HG03095 (cell line): ENCODE measurements at regions not wholly inside any gene's neighbourhood (a gene's known extent, or its start where the extent isn't known, plus 50 kb on each side); places are given as distances from the start of the nearest gene placed in this dataset.

Experiments
- ATAC-seq: cut with Tn5 transposase; IDR thresholded peaks from one replicate; pipeline ENCODE4 v1.9.1; 2021; ENCODE audit warnings: moderate library complexity; ENCODE audit not compliant: unreplicated experiment

DNA sequence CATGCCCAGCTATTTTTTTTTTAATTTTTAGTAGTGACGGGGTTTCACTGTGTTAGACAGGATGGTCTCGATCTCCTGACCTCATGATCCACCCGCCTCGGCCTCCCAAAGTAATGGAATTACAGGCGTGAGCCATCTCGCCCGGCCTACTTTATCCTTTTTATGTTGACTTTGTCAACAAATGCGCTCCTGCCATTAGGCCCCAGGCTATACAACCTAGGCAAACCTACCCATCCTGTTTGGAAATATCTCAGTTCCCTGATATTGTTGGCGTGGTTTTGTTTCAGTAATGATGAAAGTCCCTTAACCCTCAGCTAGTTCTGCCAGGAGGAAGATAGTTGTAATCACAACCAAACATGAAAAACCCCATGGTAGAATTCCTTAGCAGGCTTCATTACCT, 249.4 kb upstream of the SOX11 start:
- ATAC-seq, result no peak

DNA sequence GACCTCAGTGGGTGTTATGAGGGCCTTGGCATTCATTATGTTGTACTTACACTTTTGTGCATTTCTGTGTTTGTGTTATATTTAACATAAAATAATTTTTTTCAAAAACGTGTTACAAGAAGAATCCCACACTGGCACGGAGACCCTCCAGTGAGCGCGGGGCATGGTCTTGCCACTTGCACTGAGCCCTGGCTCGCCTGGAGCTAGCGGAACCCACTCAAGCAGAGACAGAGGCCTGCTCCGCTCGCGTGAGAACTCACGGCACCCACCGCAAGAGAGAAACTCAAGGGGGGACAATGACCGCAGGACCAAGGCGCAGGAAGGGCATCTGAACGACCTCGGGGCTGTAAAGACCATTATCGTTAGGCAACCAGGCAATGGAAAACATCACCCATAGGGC, 248.0 kb upstream of the SOX11 start:
- ATAC-seq, result no peak

DNA sequence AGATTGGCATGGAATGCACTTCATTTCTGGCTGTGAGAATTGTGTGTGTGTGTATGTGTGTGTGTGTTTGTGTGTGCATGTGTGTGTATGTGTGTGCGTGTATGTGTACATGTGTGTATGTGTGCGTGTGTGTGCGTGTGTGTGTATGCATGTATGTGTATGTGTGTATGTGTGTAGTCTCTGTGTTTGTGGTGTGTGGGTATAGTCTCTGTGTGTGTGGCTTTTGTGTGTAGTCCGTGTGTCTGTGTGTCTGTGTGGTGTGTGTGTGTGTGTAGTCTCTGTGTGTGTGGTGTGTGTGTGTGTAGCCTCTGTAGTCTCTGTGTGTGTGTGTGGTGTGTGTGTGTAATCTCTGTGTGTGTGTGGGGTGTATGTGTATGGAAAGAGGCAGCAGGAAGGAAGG, 247.3 kb upstream of the SOX11 start:
- ATAC-seq, result no peak

DNA sequence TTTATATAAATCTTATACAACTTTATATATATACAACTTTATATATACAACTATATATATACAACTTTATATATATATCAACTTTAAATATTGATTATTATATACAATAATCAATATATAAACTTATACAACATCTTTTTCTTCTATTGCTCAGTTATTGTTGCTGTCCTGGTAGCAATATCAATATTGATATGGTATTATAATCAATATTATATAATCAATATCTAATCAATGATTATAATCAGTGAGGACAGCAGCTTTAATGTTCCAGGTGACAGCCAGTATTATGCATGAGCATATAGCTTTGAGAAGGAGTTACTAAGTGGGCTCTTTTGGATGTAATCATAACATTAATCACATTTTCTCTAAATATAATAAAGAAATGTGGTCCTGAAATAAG, 242.3 kb upstream of the SOX11 start:
- no peak for ATAC-seq

DNA sequence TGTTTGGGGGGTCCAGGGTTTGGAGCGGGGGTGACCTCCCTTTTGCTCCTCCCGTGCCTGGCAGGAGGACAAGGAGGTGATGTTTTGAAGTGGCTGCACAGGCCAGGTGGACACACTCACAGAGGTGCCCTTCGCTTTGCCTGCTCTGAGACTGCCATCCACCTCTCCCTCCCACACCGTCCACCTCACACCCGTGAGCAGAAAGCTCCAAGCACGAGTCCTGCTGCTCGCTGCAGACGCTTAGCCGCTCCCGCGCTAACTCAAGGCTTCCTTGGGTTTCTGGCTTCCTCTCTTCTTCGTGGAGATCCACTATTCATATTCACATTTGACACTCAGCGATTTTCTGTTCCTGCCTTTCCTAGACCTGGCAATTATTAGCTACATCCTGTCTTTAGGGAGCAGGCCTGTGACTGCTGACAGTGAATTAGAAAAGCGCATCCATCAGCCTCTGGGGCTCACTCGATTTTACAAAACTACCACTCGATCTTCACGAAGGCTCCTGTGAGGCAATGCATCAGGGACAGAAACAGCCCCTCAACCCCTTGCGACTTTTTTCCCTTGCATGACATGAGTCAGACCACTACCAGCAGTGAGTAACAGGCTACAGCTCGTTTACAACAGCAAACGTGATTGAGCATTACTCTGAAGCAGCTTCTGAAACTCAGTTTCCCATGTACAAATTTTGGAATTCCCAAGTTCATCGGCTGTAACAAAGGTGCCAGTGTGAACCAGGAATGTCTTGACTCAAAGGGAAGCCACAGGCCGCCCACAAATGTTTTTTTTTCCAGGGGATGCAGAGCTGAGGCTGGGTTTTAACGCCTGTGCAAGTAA, 238.7 kb upstream of the SOX11 start:
- ATAC-seq, result no peak

DNA sequence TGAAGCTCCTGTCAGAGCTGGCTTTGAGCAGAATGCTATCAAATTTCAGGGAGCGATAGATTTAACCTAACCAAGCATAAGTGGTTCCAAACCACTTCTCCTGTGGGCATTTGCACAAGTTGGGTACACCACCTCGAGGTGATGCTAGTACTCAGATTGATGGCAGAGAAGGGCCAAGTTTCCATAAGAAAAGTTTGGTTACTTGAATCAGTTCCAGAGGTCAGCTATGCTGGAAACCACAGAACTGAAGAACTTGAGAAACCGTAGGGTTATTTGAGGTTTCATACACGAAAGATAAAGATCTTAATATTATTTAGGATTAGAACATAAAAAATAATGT, 238.2 kb upstream of the SOX11 start:
- no peak for ATAC-seq

DNA sequence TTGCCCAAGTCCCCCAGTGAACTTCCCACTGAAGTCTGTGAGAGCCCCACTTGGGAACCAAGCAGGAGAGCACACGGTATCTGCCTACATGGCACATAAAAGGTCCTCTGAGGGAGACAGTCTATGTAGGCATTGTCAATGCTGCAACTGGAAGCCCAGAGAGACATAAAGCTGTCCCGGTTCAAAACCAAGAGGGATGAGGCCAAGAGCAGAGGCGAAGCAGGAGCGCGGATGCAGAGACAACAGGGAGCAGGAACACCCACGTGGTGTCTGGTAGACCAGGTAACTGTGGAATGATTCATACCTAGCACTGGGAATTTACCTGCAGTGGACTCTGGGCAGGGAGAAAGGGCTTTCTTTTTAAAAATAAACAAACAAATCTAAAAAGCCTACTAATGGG, 233.1 kb upstream of the SOX11 start:
- ATAC-seq, result no peak

DNA sequence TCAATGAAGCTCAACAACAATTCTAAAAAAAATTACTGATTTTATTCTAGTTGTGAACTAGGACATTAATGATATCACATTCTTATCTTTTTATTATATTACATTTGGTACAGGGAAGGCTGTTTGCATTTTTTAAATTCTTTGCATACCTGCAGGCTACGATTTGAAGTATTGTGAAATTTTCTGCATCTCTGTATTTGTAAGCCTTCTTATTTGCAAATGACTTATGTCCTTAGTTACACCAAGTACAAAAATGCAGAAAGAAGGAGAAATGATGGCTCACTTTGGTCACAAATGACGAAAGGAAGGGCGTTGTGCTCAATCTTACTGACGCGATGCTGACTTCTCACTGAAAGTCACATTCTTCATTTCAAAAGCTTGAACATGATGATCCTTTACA, 227.5 kb upstream of the SOX11 start:
- no peak for ATAC-seq

DNA sequence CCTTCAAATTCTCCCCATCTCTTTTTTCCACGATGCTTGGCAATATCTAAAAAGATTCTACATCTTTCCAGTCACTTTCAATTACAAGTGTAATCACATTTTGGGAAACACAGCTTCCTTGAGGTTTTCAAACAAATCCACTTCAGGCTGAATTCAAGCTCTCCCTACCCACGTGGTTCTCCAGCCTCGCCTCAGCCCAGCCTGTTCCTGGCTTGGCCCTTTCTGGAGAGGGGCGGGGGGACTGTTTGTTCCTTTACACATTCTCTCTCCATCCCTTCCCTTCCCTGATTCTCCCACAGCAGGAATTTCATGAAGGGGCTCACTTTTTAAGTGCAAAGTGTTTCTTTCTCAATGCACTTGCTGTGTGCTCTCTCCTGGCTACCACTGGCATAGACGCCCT, 226.3 kb upstream of the SOX11 start:
- ATAC-seq, result no peak

DNA sequence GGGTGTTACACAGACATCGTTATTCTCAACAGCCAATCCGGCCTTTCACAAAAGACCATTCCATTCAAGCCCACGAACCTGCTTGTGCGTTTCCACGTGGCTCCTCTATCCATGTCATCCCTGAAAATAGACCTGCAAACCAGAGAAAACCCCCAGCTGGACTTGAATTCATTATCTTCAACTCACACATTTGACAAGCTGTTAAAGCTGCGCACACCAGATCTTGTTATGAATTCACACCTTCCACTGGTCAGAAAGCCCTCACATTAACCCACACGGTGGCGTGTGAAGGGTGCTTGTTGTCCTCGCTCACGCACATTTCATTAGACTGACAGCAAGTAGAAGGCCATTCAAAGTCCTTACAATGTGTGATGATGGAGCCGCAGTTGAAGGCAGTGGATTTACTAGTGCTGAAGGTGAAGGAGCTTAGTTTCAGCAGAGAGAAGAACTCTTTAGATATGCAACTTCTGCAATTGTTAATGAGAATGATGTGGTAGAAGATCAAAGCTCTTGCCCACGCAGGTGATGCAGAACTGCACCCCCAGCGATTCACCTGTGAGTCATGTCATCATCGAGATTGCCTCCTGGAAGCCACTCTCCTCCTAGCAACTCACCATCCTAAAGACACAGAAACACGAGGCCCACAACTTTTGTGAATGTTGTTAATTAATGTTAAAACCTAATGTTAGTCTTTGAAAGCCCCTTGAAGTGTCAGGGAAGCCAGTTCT, 224.8 kb upstream of the SOX11 start:
- no peak for ATAC-seq

DNA sequence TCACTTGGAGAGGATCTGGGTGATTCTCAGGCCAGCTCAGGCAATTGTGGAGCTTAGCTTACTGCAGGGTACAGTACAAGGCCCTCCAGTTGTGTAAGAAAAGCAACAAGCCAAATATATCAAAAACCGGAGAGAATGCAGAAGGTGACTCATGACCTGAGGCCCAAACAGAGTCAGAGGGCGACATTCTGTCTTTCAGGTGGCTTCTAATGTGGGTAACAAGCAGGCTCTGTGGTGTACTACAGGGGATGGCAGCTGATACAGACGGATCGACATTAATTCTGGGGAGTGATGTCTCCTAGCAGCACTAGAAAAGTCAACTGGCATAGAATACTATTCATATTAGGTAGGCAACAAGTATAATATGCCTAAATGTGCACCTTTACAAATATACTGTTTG, 219.5 kb upstream of the SOX11 start:
- no peak for ATAC-seq

DNA sequence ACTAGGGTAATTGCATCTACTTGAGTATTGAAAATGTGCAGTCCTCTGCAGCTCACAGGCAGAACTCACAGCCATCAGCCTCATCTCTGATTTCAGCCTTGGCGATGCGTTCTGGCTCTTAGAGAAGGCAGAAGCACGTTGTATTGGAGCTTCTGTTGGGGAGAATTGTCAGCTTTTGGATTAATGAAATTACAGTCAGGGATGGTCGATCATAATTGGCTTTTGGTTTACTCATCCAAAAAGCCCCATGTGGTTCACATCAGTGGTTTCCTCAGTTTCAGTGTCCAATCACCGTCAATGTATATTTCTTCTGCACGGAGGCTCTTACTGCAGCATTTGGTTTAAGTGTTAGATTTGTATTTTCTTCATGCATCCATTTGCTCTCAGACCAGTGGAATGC, 218.5 kb upstream of the SOX11 start:
- ATAC-seq, result no peak

DNA sequence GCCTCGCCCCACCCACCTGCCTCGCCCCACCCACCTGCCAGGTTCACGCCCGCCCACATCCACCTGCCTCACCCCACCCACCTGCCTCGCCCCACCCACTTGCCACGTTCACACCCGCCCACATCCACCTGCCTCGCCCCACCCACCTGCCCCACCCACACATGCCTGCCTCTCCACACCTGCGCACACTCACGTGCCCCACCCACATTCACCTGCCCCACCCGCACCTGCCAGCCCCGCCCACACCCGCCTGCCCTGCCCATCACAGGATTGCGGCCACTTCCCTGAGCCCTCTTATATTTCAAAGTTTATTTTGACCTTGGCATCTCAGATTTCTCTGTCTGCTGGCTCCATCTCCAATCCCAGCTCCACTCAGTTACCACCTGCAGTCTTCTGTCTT, 217.5 kb upstream of the SOX11 start:
- no peak for ATAC-seq

DNA sequence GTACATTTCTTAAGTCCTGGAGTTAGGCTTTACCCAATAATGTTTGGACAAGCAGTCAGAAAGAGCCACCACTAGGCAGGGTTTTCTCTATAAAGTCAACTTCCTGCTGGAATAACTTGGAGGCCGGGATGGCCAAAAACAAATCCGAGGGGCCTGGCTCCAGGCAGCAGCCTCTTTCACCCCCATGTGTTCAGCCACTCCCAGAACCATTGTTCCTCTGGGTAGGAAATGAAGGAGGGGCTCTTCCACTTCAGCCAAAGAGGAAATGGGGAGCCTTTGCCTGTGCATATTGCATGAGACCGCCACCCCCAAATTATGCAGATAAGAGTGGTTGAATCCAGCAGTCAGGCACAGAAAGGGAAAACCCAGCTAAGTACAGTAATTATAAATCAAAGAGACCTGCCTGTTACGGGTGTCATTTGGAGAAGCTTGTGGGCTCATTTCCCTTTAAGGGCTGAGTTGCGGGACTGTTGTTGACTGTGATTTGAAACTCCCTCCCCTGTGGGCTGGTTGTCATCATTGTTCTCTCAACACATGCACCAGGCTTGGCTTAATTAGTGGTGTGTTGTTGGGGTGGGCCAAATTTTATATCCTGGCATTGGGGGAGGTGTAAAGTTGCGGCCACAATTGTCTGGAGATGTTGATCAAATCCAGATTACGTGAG, 212.8 kb upstream of the SOX11 start:
- ATAC-seq, result no peak

DNA sequence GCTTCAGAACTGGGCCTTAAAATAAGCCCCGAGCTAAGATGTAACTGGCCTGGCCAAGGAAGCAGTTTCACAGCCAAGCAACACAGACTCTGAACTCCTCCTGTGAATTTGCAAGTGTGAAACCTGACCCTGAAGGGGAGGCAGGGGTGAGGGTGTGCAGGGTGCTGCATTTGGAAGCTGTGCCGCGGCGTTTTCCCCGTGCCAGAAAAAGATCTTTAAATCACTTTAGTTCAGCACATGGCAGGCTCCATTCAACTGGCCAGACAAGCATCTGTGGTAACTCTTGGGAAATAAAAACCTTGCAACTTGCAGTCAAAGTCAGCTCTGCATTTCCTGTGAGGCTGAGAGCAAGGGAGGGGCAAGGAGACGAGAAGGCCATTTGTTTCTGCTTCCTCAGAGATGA, 209.3 kb upstream of the SOX11 start:
- no peak for ATAC-seq

DNA sequence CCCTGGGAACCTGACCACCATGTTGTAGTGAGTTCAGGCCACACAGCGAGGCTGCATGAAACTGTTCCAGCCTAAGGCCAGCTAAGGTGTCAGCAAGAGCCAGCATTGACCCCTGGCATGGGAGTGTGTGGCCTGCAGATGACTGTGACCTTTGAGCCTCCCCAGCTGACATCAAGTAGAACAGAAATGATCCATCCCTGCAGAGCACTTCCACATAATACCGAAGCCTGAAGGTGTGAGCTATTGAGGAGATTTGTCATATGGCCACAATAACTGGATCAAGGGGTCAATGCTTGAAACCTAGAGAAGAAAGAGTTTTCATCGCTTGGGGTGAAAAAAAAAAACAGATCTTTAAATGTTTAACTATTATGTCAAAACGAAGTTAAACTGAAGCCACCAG, 207.3 kb upstream of the SOX11 start:
- ATAC-seq, result no peak

DNA sequence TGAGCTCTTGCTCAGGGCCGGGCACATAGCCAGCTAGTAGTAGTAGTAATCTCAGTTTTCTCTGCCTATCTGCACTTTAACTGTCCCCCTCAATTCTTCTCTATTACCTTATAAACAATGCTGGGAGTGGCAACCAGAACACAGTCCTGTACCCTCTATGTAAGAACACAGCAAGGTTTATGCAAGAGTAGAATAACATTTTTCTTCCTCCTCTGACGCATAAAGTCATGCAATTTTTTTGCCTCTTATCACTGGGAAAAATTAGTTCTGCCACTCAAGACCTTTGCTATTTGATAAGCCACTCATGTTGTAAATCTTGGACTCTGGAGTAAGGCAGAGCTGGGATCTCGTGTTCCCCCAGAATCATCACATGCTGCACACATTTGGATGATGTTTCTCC, 200.7 kb upstream of the SOX11 start:
- ATAC-seq, result no peak

DNA sequence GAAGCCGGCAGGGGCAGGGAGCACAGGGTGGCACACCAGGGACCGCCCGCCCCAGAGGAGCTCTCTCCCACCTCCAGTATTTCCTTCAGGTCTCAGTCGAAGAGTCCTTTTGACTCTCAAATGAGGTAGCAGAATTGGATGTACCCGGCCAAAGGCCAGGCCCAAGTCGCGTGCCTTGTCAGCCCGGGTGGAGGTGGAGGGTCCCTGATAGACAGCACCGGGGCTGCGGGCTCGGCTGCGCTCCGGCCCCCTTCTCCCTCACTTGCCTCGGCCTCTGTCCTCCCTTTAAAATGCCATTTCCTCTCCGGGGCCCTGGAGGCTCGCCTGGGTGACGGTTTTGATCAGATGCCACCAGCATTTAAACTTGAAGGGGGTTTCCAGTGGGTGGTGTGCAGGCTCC, 198.9 kb upstream of the SOX11 start:
- no peak for ATAC-seq

DNA sequence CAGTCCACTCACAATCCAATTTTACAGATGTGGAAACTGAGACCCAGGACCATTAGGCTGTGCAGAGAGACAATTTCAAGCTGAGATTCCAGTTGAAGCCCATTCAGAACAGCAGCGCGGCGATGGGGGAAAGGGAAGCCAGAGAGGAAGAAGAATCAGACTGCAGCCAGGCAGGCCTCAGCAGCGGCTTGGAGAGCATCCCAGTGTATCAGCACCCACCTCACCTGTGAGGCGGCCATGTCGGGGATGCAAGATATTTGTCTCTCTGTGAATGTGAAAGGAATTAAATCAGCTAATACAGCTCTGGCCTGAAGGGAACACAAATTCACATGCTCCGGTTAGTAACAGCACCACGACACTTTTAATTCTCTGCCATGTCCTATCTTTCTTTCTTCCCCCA, 198.0 kb upstream of the SOX11 start:
- ATAC-seq, result no peak

DNA sequence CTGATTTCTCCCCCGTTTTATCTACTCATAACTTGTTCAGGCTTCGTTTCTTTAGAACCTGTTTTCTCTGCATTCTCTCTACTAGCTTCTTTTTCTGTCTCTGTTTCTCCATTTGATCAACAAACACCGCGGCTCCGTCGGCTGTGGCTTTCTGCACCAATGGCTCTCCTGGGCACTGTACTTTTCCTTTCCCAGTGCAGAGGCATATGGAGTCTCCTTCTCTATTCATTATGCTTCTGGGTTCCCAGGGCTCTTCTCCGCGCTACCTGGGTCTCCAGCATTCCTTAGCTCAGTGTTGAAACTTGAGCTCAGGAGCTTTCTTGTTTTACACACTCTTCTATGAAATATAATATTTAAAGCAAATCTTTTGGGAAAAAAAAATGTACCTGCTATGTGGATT, 196.6 kb upstream of the SOX11 start:
- no peak for ATAC-seq

DNA sequence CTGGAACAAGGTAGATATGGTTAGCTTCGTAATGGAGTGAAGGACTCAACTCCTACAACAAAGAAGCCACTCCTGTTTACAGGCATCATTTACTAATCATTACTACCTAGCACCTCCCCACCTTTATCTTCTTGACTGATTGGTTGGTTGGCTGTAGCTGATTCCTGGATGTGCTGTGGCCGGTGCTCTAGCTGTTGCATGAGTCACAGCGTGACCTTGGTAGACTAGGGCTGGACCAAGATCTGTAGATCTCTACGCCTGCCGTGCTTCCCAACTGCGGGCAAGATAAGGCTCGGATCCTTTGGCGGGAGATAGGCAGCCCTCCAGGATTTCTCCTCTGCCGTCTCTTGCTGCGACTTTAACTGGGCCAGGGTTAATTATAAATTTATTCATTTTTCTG, 194.3 kb upstream of the SOX11 start:
- ATAC-seq, result no peak

DNA sequence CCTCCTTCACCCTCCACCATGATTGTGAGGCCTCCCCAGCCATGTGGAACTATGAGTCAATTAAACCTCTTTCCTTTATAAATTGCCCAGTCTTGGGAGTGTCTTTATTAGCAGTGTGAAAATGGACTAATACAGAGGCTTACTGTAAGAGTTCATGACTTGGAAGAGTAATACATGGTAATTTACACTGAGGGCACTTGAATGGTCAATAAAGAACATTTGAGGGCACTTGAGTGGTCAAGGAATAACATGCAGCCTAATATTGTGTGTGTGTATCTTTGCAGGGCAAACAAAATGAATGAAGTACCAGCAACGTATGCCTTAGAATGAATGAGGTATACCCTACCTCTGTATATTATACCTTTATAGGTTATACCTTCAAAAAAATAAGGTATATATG, 190.4 kb upstream of the SOX11 start:
- ATAC-seq, result no peak
